ENCODE measurements at regions not wholly inside any gene's neighbourhood (a gene's known extent, or its start where the extent isn't known, plus 50 kb on each side); places are given as distances from the start of the nearest gene placed in this dataset.

- TF ChIP-seq ELF4 (IDR thresholded peaks at IDR 0.05) (no peak), FOXK2 (IDR thresholded peaks at IDR 0.05) (no peak), SP1 (IDR thresholded peaks at IDR 0.05) (no peak), ZNF384 (IDR thresholded peaks at IDR 0.05) (no peak), BHLHE40 (IDR thresholded peaks at IDR 0.05; ENCODE audit: borderline replicate concordance) (no peak), NFRKB (IDR thresholded peaks at IDR 0.05) (no peak), TARDBP (IDR thresholded peaks at IDR 0.05) (no peak), ARNT (IDR thresholded peaks at IDR 0.05) (no peak)
Measured at GRCh38 chr5:133847301-133847700, 121.1 kb downstream of the C5orf15 start.

All from HEK293T (cell line).